LoVo (cell line): ENCODE measurements at regions not wholly inside any gene's neighbourhood (a gene's known extent, or its start where the extent isn't known, plus 50 kb on each side); places are given as distances from the start of the nearest gene placed in this dataset.

Experiments used
- DNase-seq: peaks from one replicate; pipeline ENCODE4 v3.0.0-alpha.2; 2016; ENCODE audit warnings: low spot score

DNA sequence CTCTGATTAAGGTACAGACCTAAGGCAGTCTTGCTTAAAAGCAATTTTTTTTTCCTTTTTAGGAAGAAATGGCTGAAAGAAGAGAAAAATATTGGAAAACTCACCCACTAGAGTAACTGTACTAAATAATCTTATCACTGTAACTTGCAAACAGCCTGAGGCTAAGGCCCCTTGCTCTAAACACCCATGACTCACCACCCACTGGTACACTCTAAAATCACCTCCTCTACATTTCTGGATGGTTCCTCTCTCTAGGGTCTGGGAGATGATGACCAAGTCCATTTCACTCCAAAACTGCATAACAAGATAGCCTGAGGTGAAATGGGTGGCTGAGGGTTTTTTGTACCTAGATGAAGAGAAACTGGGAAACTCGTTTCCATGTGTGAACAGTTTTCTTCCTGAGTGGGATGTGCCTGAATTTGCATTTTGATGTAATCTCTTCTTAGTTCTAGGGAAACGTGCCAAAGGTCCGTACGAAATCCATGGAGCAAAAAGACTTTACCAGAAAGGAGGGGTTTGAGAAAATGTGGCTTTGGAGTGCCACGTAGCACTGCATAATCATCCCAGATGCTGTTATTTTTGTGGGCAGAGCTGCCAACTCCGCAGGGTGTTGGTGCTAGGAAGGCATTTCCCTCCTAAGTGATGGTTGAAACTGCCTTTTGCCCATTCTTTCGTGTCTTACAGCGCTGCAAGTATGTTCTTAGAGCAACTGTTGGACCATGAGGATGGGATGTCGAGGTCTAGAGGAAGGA, 113.5 kb upstream of the C10orf90 start:
- DNase-seq = no peak

- DNase-seq = no peak
Measured at GRCh38 chr10:126787201-126787600, 116.7 kb upstream of the C10orf90 start.

DNA sequence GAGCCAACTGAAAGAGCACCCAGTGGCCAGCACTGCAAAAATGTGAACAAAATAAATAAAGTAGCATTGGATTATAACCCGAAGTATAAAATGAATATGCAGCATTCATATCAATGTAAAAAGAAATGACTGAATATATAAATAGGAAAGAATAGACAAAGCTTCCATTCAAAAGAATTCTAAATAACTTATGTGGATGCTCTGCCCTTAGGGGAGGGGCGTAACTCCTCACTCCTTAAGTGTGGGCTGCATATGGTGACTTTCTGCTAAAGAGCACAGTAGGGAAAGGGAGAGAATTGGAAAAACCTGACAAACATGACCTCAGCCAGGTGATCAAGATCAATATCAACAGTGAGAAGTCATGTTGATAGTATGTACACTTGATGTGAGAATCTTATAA, 109.9 kb upstream of the DOCK1 start:
- DNase-seq = no peak

DNA sequence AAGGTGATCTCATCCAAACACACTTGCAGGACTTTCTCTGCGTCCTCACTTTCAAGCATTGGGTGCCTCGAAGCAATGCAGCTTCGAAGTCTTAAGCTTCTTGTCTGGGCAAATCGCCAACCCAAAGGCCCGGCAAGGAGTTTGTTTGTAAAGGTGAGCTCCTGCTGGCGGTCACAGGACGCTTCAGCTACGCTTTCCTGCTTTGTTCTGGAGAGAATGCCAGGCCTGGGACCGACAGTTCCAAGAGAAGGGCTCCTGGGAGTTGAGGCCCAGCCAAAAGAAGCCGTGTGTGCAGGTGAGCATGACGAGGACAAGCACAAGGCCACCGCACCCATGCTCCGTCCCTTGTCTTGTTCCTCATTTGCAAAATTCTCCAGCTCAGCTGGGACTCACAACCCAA, 106.6 kb upstream of the DOCK1 start:
- no peak for DNase-seq

DNA sequence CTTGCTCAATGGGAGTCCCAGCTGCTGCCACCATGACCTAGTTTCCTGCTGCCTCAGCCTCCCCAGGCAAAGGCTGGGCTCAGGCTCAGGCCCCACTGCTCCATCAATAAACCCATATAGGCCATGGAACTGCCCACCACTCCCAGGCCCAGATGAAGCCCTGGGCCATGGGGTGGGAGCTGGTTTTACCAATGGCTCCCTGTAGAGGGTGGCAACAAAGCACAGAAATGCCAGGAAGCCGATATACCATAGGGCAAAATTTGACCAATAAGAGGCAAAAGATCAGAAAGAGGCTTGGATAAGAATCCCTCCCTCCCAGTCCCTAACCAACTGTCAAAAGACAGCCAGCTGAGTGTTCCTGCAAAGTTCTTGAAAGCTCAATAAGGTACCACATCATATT, 101.8 kb upstream of the DOCK1 start:
- DNase-seq = no peak

GRCh38 chr10:126804396-126804795, 100.8 kb upstream of the DOCK1 start:
- DNase-seq = no peak

DNA sequence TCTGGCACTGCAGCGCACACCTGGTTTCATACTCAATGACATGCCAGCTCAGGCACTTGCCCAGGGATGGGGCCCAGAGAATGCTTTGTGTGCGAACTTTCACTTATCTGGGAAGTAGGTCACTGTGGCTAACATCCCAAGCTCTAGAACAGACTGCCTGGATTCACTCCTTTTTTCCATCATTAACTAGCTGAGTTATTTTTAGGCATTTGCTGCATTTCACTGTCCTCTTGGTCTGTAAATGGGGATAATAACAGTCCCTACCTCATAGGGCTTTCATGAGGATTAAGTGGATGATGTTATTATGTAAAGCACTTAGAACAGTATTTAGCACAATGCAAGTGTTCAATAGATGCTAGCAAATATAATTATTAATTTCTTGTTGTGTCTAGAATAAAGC, 98.7 kb upstream of the DOCK1 start:
- DNase-seq = no peak

GRCh38 chr10:126806991-126807702, 98.1 kb upstream of the DOCK1 start:
- DNase-seq = no peak

DNA sequence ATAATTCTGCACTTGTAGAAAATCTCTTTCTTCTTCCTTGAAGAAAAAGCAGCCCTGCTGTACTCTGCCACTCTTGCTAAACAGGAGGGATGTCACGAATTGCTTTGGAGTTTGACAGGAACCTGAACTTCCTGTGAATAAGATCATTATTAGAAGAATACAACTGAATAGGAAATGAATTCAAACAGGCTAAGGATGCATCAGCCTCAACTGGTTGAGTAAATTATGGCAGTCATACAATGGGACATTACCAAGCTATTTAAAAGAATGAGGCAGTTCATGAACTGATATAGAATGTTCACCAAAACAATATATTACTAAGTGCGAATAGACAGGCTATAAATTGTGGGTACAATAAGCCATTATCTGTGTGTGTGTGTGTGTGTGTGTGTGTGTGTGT, 97.1 kb upstream of the DOCK1 start:
- DNase-seq = no peak

- no peak for DNase-seq
Measured at GRCh38 chr10:126813432-126813831, 91.8 kb upstream of the DOCK1 start.

DNA sequence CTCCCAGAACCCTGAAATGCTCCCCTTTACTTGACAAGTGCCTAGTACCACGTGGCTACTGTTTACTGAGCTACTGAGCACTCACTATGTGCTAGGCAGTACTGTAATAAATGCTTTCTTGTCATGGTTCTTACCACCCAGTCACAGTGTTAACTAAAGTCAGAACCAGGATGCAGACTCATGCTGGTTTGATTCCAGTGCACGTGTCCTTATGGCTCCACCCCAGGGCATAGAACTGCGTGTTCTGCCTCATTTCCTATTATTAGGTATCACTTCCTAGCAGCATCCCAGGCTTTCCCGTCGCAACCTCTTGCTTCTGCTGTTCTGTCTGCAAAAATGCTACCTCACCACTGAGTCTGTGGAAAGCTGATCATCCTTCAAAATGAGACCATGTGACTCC, 71.7 kb upstream of the DOCK1 start:
- DNase-seq = no peak

DNA sequence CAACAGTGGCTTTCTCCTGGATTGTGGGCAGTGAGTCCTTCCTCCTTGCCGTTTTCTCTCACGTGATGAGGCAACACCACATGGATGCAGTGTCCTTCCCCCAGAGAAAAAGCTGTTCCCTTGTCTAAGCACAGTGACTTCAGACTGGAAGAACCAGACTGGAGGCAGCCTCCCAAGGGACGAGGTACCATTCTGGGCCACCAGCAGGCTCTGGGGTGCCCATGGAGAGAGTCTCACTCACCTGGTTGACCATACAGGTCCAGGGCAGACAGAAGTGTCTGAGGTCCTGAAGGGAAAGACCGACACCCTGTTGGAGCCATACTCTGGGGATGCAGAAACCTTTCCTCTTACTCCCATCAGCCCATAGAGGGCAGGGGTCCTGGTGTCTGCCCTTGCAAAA, 69.2 kb upstream of the DOCK1 start:
- no peak for DNase-seq

DNA sequence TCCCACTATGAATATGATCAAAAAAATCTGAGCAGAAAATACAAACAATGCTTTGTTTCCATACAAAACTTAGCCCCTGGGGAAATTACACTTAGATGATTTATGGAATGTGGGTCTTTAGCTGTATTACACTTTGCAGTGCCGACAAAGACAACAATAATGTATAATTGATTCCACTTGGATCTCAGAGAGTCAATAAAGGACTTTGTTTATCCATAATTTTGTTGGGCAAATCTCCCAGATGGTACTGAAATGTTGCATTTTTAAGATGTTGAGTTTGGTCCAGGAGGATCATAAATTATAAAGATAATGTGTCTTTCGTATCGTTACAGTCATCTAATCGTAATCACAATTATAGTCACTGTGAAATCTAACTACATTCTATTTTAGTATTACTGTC, 66.9 kb upstream of the DOCK1 start:
- no peak for DNase-seq

DNA sequence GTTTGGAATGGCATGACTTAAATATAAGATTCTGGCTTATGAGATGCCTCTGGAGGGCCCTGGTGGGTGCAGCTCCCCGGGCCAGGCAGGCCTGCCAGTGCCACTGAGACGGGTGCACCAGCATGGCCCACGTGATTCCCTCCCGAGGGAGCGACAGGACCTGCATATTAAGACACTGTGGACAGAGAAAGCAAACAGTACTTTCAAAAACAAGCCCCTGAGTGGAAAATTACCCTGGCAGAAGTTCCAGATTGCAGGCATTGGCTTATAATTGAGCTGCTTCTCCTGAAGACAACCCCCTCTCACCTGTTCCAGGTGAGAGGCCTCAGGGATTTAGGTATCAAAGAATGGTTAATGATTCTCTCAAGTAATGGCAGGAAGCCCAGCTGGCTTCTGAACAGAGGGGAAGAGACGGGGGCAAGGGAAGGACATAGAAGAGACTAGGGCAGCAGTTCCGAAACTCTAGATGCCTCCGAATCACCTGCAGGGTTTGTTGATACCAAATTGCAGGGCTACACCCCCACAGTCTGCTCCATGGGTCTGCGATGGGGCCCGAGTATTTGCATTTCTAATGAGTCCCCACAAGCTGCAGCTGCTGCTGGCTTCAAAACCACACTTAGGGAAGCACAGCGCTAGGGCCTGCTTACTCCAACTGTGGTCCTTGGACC, 66.0 kb upstream of the DOCK1 start:
- DNase-seq = peak; percentile 22

DNA sequence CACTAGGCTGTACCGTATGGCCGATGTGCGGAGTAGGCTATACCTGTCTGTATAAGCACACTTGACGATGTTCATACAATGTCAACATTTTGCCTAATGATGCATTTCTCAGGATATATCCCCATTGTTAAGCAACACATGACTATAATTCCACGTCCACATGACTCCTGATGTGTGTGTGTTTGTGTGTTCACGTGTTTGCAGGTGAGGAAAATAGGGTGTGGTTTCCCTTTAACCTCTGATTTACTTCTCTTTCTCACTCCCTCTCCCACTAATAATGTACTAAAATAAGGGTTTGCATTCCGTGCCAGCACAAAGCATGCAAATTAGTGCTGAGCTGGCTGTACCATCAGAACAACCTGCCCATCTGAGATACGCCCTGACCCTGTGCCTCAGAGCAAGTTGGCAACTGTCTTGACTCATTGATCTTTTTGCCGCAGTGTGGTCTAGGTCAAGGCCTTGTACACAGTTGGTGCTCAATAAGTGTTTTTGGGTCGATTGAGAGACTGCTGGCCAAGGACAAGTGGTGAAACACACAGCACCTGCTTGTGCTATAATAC, 64.6 kb upstream of the DOCK1 start:
- no peak for DNase-seq

DNA sequence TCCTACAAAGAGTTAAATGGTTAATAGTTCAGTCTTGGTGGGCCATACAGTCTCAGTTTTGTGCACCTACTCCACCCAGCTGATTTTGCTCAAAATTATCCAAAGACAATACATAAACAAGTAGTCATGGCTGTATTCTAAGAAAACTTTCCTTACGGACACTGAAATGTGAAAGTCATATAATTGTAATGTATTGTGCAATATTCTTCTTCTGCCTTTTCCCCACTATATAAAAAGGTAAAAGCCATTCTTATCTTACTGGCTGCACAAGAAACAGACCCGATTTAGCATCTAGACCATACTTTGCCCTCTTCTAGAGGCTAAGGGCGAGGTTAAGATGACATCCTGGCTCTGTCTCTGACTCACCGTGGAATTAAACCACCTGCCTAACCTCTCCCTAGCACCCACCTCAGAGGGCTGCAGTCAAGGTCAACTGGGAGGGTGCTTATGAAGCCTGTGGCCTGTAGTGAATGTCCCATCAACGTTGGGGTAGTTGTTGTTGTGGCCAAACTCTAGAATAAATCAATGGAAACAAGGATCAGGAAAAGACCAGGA, 63.8 kb upstream of the DOCK1 start:
- DNase-seq = no peak

GRCh38 chr10:126842356-126842755, 62.9 kb upstream of the DOCK1 start:
- no peak for DNase-seq

DNA sequence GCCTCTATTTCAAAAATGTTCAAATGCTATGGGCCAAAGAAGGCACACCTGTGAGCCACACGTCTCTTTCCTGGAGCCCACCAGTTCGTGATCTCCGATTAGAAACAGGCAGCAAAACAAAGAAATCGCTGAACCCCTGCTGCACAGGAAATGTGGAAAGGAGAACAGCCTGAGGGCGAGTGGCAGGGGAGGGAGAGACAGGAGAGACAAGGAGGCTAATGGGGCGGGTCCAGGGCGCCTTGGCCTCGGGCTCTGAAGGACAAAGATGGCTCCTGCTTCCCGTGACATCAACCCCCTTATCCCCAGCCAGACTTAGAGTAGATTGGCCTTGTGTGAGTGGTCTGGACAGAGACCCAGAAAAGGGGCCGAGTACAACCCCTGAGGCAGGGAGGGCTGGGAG, 62.4 kb upstream of the DOCK1 start:
- DNase-seq = no peak

DNA sequence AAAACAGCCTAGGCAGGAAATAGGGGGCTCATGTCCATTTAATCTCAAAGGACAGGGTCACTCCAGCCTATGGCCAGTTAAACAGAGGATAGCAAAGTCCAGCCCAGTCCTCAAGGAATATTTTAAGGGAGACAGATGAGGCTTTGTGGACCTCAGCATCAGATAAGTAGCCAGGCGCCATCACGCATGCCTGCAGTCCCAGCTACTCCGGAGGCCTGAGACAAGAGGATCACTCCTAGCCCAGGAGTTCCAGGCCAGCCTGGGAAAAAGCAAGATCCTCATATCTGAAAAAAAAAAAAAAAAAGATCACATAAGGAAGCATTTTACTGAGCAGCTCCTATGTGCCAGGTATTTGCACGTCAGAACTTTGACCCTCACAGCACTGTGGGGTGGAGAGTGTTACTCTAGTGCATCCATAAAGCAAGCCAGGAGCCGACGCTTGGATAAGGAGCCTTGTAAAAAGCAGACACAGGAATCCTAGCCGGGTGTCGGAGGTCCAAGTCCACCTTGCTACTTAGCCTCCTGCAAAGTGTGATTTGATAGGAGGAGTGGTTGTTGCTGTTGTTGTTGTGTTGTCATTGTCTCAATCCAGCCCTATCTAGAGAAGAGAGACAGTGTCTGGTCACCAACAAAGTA, 61.8 kb upstream of the DOCK1 start:
- DNase-seq = no peak

- DNase-seq = no peak
Measured at GRCh38 chr10:126844406-126844805, 60.8 kb upstream of the DOCK1 start.

DNA sequence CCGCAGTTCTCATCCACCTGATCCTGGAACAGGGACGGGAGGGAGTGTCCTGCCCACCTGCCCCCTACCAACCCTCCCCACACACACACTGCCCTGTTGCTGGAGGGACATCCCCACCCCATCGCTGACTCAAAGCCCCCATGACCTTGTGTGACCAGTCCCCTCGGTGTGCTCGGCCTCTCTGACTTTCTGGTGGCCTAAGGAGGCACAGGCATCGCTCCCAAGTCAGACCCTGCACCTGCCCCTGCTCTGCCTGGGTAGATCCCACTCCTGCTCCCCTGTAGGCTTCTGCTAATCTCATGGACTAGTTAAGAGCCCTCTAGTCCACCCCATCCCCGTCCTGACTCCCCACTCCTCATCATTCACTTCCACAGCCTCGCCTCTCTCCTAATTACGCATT, 58.8 kb upstream of the DOCK1 start:
- DNase-seq = no peak

GRCh38 chr10:126846959-126847358, 58.3 kb upstream of the DOCK1 start:
- DNase-seq = no peak
